Esophagus mucosa (tissue), 1 donor: ENCODE measurements at regions not wholly inside any gene's neighbourhood (a gene's known extent, or its start where the extent isn't known, plus 50 kb on each side); places are given as distances from the start of the nearest gene placed in this dataset.

Source experiments
- ATAC-seq: fragments of 200-7000 bp; cut with Tn5 transposase; one replicate; pipeline ENCODE4 v1.9.1; 2020
- donor health status: DM: yes; HTN: yes; CAD: no.

DNA sequence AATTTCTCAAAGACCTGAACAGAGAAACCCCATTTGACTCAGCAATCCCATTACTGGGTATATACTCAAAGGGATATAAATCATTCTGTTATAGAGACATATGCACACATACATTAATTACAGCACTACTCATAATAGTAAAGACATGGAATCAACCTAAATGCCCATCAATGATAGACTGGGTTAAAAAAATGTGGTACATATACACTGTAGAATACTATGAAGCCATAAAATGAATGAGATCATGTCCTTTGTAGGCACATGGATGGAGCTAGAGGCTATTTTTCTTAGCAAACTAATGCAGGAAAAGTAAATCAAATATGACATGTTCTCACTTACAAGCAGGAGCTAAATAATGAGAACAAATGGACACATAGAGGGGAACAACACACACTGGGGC is 303.8 kb downstream of the BTG1 start:
- no peak for ATAC-seq

GRCh38 chr12:91836696-91837095 is 308.9 kb downstream of the BTG1 start:
- no peak for ATAC-seq

DNA sequence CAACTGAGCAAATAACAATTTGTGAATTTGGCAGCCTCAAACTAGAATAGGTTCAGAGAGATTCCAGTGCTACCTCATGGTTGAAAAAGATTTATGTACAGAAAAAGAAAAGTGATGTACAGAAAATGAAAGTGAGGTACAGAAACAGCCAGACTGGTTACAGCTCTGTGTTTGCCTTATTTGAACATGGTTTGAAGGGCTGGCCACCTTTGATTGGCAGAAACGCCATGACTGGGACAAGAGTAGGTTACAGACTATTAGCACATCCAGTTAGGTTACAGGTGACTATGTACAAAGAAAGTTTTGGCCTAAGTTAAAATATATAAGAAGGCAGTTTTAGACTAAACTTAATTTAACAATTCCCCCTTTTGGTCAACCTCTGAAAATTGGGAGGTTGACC is 309.4 kb downstream of the BTG1 start:
- no peak for ATAC-seq

- no peak for ATAC-seq
These were observed 310.0 kb downstream of the BTG1 start for GRCh38 chr12:91835693-91836092.

- ATAC-seq: no peak
These were observed 311.8 kb downstream of the BTG1 start for GRCh38 chr12:91833780-91834359.

- no peak for ATAC-seq
These were observed 319.6 kb downstream of the BTG1 start for GRCh38 chr12:91825999-91826398.

- no peak for ATAC-seq
These were observed 320.7 kb downstream of the BTG1 start for GRCh38 chr12:91824991-91825390.

DNA sequence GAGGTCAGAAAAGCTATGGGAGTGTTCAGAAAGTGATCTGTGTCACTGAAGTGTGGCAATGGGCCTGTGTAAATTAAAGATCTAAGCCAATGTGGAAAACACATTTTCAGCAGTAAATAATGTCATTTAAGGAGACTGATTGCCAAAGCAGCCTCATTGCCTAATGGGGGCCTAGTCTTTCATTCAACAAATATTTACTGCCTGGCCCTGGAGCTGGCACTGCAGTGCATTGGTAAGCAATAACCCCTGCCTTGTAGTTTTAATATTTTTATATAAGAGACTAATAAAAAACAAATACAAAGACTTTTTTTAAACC is 326.6 kb downstream of the BTG1 start:
- ATAC-seq: no peak

- peak; percentile 68 for ATAC-seq
These were observed 327.2 kb downstream of the BTG1 start for GRCh38 chr12:91818227-91819131.

DNA sequence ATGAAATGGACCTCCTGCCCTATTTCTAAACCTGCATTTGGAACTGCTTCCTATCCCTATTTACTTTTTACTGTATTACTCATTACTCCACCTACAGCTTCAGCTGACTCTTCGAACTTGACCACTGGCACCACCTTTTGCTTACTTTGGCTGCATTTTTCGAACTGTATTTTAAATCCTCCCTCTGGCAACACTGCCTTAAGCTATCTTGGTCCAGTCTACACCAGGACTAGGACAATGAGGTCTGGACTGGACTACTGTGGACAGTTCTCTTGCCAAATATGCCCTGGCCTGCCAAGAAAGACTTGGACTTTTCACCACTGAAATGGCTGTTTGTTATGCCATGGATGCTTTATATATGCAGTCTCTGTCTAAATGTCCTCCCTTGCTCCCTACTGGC is 328.1 kb downstream of the BTG1 start:
- no peak for ATAC-seq

- ATAC-seq: no peak
These were observed 331.9 kb downstream of the BTG1 start for GRCh38 chr12:91813701-91814100.

GRCh38 chr12:91811481-91812287 is 334.0 kb downstream of the BTG1 start:
- ATAC-seq: no peak

DNA sequence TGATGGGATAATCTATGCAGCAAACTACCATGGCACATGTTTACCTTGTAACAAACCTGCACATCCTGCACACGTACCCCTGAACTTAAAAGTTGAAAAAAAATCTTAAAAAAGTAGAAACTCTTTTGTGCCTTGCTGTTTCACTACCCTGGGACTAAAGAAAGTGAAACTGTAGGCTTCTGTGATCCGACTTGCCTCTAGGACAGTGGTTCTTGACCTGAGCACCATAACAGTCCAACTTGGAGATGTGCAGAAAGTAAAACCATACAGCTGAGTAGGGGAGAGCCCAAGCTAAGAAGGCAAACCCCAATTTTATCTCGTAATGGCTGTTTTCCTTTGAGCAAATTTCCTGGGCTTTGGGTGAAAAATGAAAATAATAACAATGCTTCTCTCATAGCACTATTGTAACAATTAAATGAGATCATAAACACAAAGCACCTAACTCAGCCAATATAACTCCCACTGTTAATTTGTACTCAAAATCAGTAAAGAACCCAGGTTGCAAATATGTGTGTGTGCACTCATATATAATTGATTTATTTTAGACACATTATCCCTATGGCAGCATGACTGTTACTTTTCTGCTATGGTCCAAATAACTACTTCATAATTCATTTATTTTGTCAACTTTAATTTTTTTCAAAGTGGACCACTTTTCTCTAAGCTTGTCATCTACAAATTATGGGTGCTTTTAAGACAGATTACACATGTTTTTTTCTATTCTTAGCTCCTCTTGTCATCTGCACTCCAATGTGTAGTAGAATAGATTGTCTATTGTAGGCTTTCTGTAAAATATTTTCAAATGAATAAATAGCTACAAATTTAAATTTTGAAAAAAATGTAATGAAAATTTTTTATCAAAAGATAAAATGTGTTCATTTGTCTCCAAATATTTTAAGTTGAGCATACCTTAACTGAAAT is 334.9 kb downstream of the BTG1 start:
- no peak for ATAC-seq

GRCh38 chr12:91810077-91810476 is 335.6 kb downstream of the BTG1 start:
- no peak for ATAC-seq

GRCh38 chr12:91805031-91805430 is 340.6 kb downstream of the BTG1 start:
- no peak for ATAC-seq

- no peak for ATAC-seq
These were observed 341.1 kb downstream of the BTG1 start for GRCh38 chr12:91804533-91804932.

DNA sequence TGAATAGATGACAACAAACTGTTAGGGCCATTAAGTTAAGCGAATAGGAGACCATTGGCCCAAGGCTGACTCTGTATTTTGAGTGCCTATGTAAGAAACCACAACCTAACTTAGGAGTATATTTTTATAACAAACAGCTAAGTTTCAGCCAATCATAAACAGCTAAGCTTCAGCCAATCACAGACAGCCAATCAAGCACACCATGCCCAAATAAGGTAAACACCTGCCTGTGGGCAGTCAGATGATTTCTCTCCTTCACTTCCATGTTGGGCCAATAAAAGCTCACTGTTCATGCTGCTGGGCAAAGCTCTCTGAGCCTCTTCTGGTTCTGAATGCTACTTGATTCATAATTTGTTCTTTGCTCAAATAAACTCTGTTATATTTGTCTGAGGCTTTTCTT is 344.6 kb downstream of the BTG1 start:
- ATAC-seq: no peak

- ATAC-seq: no peak
These were observed 352.0 kb downstream of the BTG1 start for GRCh38 chr12:91793676-91794075.

- no peak for ATAC-seq
These were observed 353.0 kb downstream of the BTG1 start for GRCh38 chr12:91792597-91792996.

DNA sequence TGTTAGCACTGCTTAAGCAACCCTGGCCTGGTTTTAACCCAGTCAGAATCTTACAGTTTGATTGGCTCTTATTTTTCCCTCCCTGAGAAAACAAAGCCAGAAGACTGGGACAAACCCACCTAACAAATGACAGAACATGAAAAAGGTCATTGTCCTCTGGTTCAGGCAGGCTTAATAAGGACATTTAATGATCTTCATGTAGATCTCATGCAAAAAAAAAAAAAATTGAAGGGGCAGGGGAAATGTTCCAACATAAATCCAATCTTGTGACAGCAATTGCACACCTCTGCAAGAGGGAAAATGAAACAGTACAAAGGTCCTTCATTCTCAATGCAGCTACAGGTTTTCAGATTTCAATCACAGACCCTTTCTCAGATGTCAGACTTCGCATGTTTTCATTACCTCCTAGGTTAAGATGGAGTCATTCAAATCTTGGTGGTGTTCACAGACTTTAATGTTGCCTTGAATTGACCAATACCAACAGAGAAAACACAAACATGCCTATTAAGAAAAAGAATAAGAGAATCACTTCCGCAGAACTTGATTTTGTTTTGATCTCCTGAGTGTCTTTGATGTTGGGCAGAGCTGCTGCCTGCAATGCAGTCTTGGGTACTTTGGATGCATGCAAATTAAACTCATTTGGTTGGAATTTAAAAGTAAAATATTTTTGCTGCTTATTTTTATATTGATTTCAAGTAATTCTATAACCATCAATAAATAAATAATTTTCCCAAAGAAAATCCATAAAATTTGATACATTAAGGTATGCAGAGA is 359.0 kb downstream of the BTG1 start:
- no peak for ATAC-seq

DNA sequence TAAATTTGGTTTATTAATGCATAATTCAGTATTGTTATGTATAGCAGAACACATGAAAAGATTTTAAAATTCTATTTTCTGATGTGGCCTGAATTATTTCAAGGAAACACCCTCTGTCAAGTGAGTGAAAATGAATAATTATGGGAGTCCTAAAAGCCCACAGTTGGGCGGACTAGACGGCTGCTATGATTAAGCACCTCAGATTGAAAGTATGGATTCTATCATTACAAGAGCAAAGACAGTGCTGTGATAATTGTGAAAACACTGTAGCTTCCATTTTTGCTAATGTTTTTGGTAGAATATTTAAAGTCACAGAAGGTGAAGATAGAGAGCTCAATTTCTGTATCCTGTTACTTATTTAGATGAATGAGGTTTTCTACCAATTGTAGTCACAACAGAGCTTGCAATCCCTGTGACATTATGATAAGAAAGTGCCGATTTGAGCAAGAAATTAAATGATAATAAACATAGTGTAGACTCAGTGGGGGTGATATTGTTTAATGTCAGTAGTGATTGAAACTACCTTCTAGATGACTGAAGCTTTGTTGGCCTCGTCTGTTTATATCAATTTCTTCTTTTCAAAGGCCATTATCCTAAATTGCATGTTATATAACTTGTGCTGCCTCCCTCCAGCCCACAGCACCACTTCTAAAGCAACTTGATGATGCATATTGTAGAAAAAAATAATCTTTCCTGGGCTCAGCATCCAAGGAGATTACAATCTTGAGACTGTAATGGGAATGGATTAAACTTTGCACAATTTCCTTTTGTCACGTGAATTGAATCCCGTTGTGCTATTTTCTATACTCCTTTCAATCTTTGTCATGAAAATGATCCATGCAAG is 359.8 kb downstream of the BTG1 start:
- no peak for ATAC-seq
